Cardiac muscle cell (in vitro differentiated cells and primary cell): ENCODE measurements at regions not wholly inside any gene's neighbourhood (a gene's known extent, or its start where the extent isn't known, plus 50 kb on each side); places are given as distances from the start of the nearest gene placed in this dataset.
A peak's percentile ranks its signal among the peaks of the same experiment; 100 is the strongest.

ENCODE experiments used
- DNase-seq, 2 donors: peaks; one replicate each; pipeline versions ENCODE4 v3.0.0 to v3.0.0-alpha.2; 2010 to 2017; ENCODE audit warnings: low read depth in 1 of 2, low spot score in 1 of 2
- H3K27ac ChIP-seq: fragments of 200-600 bp; sonication (generic); 2 replicates; pipeline ENCODE4 v1.5.1; 2016
- H3K27me3 ChIP-seq: fragments of 200-600 bp; sonication (generic); 2 replicates; pipeline ENCODE4 v1.6.0; 2016; ENCODE audit warnings: control low read depth
- H3K36me3 ChIP-seq: fragments of 200-600 bp; sonication (generic); 2 replicates; pipeline ENCODE4 v1.5.1; 2016; ENCODE audit warnings: control low read depth
- H3K4me1 ChIP-seq: fragments of 200-600 bp; sonication (generic); 2 replicates; pipeline ENCODE4 v1.8.1; 2017; ENCODE audit warnings: low read depth, mild to moderate bottlenecking, mixed run types
- H3K4me3 ChIP-seq: fragments of 200-600 bp; sonication (generic); 2 replicates; pipeline ENCODE4 v1.5.1; 2016; ENCODE audit warnings: mild to moderate bottlenecking
- H3K9me3 ChIP-seq: fragments of 200-600 bp; sonication (generic); 2 replicates; pipeline ENCODE4 v1.5.1; 2017; ENCODE audit warnings: low read depth, mild to moderate bottlenecking, control low read depth
- TF ChIP-seq, protein P1 (sequence below): IDR thresholded peaks from 2 replicates; pipeline ENCODE4 v1.5.1; 2012; ENCODE audit warnings: low read depth, mild to moderate bottlenecking, low read length

DNA sequence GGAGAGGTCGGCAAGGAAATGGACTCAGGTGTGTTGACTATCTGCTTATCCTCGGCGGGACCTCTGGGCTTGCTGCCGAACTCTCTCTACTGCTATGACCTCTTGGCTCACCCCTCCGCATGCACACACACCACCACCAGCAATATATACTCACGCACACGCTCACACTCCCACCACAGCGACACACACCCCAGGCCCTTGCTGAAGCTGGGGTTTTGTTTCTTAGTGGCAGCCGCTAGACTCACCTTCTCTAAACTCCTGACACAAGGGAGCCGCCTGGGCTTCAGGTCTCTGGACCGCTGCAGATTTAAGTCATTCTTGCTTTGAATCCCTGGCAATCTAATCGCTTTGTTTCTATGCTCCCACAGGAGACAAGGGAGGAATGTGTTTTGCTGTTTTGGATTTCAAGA lies 59.4 kb upstream of the BACH2 start:
- TF ChIP-seq, protein P1, sequence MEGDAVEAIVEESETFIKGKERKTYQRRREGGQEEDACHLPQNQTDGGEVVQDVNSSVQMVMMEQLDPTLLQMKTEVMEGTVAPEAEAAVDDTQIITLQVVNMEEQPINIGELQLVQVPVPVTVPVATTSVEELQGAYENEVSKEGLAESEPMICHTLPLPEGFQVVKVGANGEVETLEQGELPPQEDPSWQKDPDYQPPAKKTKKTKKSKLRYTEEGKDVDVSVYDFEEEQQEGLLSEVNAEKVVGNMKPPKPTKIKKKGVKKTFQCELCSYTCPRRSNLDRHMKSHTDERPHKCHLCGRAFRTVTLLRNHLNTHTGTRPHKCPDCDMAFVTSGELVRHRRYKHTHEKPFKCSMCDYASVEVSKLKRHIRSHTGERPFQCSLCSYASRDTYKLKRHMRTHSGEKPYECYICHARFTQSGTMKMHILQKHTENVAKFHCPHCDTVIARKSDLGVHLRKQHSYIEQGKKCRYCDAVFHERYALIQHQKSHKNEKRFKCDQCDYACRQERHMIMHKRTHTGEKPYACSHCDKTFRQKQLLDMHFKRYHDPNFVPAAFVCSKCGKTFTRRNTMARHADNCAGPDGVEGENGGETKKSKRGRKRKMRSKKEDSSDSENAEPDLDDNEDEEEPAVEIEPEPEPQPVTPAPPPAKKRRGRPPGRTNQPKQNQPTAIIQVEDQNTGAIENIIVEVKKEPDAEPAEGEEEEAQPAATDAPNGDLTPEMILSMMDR, result no peak
- no peaks in the 10 kb centered on the region for H3K4me1 ChIP-seq
- no peaks in the 10 kb centered on the region for H3K27me3 ChIP-seq
- H3K36me3 ChIP-seq, result no peaks in the 10 kb centered on the region
- no peak overlapping the region for H3K4me3 ChIP-seq
- H3K9me3 ChIP-seq, result no peaks in the 10 kb centered on the region
- H3K27ac ChIP-seq, result no peak overlapping the region
- DNase-seq, result peak in 1 of 2 donors; percentile 31

DNA sequence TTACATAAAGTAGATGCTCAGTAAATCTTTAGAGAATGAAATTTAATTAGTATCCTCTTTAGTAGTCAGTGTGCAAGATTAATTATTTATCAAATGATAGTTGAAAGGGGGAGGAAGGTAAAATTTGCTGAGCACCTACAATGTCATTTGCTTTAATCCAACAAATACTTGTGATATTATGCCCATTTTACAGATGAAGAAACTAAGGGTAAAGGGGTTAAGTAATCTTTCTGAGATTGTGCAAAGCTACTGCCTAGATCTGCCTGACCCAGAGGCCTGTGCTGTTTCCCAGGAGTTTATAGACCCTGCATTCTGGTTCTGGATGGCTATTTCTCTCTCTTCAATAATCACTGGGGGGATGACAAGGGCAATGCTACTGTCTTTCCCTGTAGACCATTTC lies 58.3 kb upstream of the BACH2 start:
- Histone ChIP-seq H3K9me3 (no peaks in the 10 kb centered on the region), H3K4me3 (no peak overlapping the region), H3K27me3 (no peaks in the 10 kb centered on the region), H3K36me3 (no peaks in the 10 kb centered on the region), H3K4me1 (no peaks in the 10 kb centered on the region), H3K27ac (no peak overlapping the region)
- DNase-seq, result no peak
- TF ChIP-seq, protein P1, result no peak

DNA sequence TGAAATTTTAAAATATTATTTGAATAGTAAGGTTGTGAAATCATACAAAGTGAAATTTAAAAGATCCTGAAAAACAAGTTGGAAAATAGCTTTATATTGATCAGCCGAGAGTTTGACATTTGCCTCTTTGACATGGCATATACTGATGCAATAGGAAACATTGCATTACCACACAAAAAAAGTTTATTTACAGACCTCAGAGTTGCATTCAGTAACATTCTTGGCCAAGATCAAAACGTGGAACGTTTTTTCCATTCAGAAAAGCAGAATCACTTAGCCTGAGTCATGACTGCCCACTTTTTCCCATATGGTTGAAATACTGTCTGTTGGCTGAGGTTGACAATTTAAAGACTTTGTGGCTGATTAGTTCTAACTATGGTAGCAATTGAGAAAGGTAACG lies 55.1 kb upstream of the BACH2 start:
- Histone ChIP-seq H3K36me3 (no peaks in the 10 kb centered on the region), H3K27ac (no peak overlapping the region), H3K4me3 (no peak overlapping the region), H3K9me3 (no peaks in the 10 kb centered on the region), H3K27me3 (no peaks in the 10 kb centered on the region), H3K4me1 (peaks cover under 1% of the 10 kb centered on the region)
- peak in 1 of 2 donors; percentile 41 for DNase-seq
- TF ChIP-seq, protein P1, result no peak

DNA sequence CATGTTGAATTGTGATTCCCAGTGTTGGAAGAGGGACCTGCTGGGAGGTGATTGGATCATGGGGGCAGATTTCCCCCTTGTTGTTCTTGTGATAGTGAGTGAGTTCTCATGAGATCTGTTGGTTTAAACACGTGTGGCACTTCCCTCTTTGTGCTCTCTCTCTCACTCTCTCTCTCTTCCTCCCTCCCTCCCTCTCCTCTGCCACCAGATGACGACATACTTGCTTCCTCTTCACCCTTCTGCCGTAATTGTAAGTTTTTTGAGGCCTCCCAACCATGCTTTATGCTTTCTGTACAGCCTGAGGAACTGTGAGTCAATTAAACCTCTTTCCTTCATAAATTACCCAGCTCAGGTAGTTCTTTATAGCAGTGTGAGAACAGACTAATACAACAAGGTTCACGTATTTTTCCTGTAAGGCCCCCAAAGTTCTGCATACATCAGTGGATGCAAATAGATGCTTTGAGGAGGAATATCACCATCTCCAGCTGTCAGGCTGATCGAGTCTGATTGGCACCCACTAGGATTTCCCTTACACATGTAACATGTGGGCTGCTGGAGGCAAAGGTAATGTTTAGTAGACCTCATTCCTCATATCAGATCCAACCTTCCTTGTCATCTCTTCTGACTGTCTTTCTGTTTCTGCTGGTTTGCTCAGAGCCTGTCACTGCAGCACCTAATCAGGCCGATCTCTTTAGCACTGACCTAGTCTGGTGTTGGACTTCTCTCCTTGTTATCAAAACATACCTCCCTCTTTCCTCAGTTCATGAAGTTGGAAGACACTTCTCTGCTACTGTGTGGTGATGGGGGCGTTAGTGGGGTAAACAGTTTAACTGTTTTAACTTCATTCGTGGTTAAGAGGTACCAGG lies 54.3 kb upstream of the BACH2 start:
- no peak for DNase-seq
- Histone ChIP-seq H3K4me1 (peaks cover 7% of the 10 kb centered on the region), H3K36me3 (no peaks in the 10 kb centered on the region), H3K27me3 (no peaks in the 10 kb centered on the region), H3K27ac (no peak overlapping the region), H3K9me3 (no peaks in the 10 kb centered on the region), H3K4me3 (no peak overlapping the region)
- TF ChIP-seq, protein P1, result no peak

DNA sequence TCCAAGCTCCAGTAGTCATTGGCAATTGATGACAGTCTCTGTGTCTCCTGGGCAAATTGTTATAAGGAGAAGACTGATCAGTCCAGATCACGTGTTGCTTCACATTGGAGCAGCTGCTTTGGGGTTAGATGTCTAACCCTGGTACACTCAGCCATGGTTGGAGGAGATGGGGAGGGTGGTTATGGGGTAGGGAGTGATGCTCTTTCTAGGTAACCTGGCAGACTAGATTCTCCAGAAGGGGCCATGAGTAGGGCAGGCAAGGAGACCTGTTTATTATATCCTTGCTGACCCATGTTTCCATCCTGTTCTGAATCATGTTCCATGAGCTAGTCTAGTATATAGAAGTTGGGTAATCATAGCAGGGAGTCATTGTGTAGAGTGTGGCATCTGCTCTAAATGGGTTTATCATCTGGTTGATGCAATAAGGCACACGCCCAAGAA lies 50.8 kb upstream of the BACH2 start:
- no peak overlapping the region for H3K4me3 ChIP-seq
- H3K9me3 ChIP-seq, result no peaks in the 10 kb centered on the region

More for the DNA sequence above, 50.8 kb upstream of the BACH2 start:
- no peak for DNase-seq
- H3K36me3 ChIP-seq, result no peaks in the 10 kb centered on the region
- TF ChIP-seq, protein P1, result no peak
- no peak overlapping the region for H3K27ac ChIP-seq
- H3K4me1 ChIP-seq, result peaks cover 12% of the 10 kb centered on the region
- no peaks in the 10 kb centered on the region for H3K27me3 ChIP-seq
